ENCODE measurements at regions not wholly inside any gene's neighbourhood (a gene's known extent, or its start where the extent isn't known, plus 50 kb on each side); places are given as distances from the start of the nearest gene placed in this dataset.
A peak's percentile ranks its signal among the peaks of the same experiment; 100 is the strongest.

DNA sequence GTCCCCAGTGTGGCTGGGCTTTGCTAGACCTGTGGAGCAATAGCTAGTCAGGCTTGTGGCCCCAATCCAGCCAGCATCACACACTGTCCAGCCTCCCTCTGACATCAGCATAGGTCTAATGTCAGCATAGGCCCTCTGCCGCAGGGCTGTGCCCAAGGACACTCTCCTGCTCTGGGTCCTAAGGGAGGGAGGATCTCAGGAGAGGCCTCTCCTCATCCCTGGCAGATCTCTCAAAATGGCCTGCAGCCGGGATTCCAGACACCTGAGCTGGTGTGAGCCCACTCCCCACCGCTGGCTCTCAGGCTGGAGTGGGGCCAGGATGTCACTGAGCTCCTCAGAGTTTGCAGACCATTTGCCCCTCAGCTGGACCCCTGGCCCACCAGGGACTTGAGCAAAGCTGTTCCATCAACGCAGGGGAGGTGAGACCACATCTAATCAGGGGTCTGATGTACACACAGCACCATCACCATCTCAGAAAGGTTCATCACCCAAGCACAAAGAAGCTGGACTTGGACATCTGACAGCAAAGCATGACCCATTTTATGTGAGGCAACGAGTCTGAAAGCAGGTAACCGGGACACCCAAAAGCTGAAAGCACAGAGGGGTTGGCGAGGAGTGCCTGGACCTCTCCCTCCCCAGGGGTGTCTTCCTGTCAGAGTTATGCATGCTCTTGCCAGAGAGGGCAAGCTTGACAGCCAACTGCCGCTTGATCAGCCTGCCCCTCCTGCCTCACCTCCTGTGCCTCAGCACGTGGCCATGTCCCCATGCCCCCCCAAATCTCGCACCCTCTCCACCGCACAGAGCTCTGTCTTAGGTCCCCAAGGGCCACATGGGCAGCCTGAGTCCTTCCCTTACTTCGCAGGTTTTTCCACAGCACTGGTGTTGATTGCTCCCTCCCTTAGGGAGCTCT, 69.7 kb upstream of the SEPTIN5 start:
- H3K36me3 ChIP-seq (ENCODE audit: insufficient read depth, low read length): no peaks in the 10 kb centered on the region
- no peak for DNase-seq
- peaks cover 17% of the 10 kb centered on the region for H3K9me3 ChIP-seq (ENCODE audit: insufficient read depth, low read length, severe bottlenecking)
- H3K27me3 ChIP-seq (ENCODE audit: insufficient read depth, low read length, poor library complexity): peaks cover 2% of the 10 kb centered on the region
- H2AFZ ChIP-seq (ENCODE audit: low read depth, low read length): no peak overlapping the region
- no peak overlapping the region for H3K27ac ChIP-seq (ENCODE audit: low read length)
- H4K20me1 ChIP-seq (ENCODE audit: insufficient read depth, low read length): 0 out of 2 replicates have a peak, but pooled peaks cover 2% of the 10 kb centered on the region
- no peak for ATAC-seq (ENCODE audit: insufficient read depth, low read depth)
- TF ChIP-seq EZH2 (IDR thresholded peaks at IDR 0.05; ENCODE audit: borderline replicate concordance, low read depth, low read length, severe bottlenecking): no peak
- TF ChIP-seq, protein P1, sequence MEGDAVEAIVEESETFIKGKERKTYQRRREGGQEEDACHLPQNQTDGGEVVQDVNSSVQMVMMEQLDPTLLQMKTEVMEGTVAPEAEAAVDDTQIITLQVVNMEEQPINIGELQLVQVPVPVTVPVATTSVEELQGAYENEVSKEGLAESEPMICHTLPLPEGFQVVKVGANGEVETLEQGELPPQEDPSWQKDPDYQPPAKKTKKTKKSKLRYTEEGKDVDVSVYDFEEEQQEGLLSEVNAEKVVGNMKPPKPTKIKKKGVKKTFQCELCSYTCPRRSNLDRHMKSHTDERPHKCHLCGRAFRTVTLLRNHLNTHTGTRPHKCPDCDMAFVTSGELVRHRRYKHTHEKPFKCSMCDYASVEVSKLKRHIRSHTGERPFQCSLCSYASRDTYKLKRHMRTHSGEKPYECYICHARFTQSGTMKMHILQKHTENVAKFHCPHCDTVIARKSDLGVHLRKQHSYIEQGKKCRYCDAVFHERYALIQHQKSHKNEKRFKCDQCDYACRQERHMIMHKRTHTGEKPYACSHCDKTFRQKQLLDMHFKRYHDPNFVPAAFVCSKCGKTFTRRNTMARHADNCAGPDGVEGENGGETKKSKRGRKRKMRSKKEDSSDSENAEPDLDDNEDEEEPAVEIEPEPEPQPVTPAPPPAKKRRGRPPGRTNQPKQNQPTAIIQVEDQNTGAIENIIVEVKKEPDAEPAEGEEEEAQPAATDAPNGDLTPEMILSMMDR (IDR thresholded peaks at IDR 0.05; ENCODE audit: borderline replicate concordance, extremely low read depth, low read length, poor library complexity, severe bottlenecking): no peak
- no peaks in the 10 kb centered on the region for H3K4me1 ChIP-seq (ENCODE audit: insufficient read depth, low read length)
- no peaks in the 10 kb centered on the region for H3K79me2 ChIP-seq (ENCODE audit: insufficient read depth, low read length)
- no peak overlapping the region for H3K9ac ChIP-seq (ENCODE audit: low read depth, low read length)
- H3K4me3 ChIP-seq (ENCODE audit: low read depth in 1 of 2, low read length in 2 of 2): no peak overlapping the region
- no peak overlapping the region for H3K4me2 ChIP-seq (ENCODE audit: insufficient read depth, low read length)

DNA sequence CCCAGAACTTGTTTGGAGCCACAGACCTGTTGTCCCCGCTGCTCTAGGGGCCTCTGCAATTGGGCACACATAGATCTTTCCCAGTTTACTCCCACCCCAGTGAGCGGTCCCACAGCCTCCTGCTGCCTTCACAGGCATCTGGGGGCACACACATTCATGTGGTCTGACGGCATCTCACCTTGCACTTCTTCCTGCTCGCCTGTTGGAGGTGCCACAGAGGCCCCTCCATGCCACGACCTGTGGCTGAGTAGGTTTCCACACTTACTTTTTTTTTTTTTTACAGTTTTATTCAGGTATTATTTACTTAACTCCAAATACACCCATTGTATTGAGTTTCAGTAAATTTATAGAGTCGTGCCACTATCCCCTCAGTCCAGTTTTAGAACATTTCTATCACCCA, 68.9 kb upstream of the SEPTIN5 start:
- TF ChIP-seq, protein P1 (IDR thresholded peaks at IDR 0.05; ENCODE audit: borderline replicate concordance, extremely low read depth, low read length, poor library complexity, severe bottlenecking): peak; percentile 31
- no peak for TF ChIP-seq EZH2 (IDR thresholded peaks at IDR 0.05; ENCODE audit: borderline replicate concordance, low read depth, low read length, severe bottlenecking)
- Histone ChIP-seq H4K20me1 (ENCODE audit: insufficient read depth, low read length) (0 out of 2 replicates have a peak, but pooled peaks cover 2% of the 10 kb centered on the region), H3K4me2 (ENCODE audit: insufficient read depth, low read length) (no peak overlapping the region), H3K4me3 (ENCODE audit: low read depth in 1 of 2, low read length in 2 of 2) (no peak overlapping the region), H3K9me3 (ENCODE audit: insufficient read depth, low read length, severe bottlenecking) (peaks cover 17% of the 10 kb centered on the region), H3K79me2 (ENCODE audit: insufficient read depth, low read length) (no peaks in the 10 kb centered on the region), H2AFZ (ENCODE audit: low read depth, low read length) (no peak overlapping the region), H3K4me1 (ENCODE audit: insufficient read depth, low read length) (no peaks in the 10 kb centered on the region), H3K9ac (ENCODE audit: low read depth, low read length) (no peak overlapping the region), H3K27ac (ENCODE audit: low read length) (no peak overlapping the region), H3K27me3 (ENCODE audit: insufficient read depth, low read length, poor library complexity) (peaks cover 2% of the 10 kb centered on the region), H3K36me3 (ENCODE audit: insufficient read depth, low read length) (no peaks in the 10 kb centered on the region)
- ATAC-seq (ENCODE audit: insufficient read depth, low read depth) (no peak), DNase-seq (no peak)

DNA sequence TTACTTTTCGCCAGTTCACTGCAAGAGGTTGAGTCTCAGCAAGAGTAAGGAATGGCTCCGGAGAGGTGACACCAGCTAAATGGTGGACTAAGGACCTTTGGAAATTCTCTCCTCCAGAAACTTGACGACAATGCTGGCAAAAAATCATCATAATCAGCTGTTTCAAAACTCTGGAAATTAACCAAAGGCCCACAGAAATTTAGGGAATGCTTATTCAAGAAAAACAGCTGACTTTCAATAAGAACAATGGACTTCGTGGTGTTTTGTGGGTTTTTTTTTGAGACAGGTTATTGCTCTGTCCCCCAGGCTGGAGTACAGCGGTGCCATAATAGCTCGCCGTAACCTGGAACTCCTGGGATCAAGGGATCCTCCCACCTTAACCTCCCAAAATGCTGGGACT, 68.4 kb upstream of the SEPTIN5 start:
- H3K4me3 ChIP-seq (ENCODE audit: low read depth in 1 of 2, low read length in 2 of 2): no peak overlapping the region
- H3K4me2 ChIP-seq (ENCODE audit: insufficient read depth, low read length): no peak overlapping the region
- peaks cover 2% of the 10 kb centered on the region for H3K27me3 ChIP-seq (ENCODE audit: insufficient read depth, low read length, poor library complexity)
- peaks cover 17% of the 10 kb centered on the region for H3K9me3 ChIP-seq (ENCODE audit: insufficient read depth, low read length, severe bottlenecking)
- H4K20me1 ChIP-seq (ENCODE audit: insufficient read depth, low read length): 0 out of 2 replicates have a peak, but pooled peaks cover 2% of the 10 kb centered on the region
- no peak overlapping the region for H2AFZ ChIP-seq (ENCODE audit: low read depth, low read length)
- ATAC-seq (ENCODE audit: insufficient read depth, low read depth) (no peak), DNase-seq (no peak)
- no peaks in the 10 kb centered on the region for H3K79me2 ChIP-seq (ENCODE audit: insufficient read depth, low read length)
- no peak overlapping the region for H3K27ac ChIP-seq (ENCODE audit: low read length)
- H3K9ac ChIP-seq (ENCODE audit: low read depth, low read length): no peak overlapping the region
- no peaks in the 10 kb centered on the region for H3K36me3 ChIP-seq (ENCODE audit: insufficient read depth, low read length)
- H3K4me1 ChIP-seq (ENCODE audit: insufficient read depth, low read length): no peaks in the 10 kb centered on the region
- TF ChIP-seq, protein P1 (IDR thresholded peaks at IDR 0.05; ENCODE audit: borderline replicate concordance, extremely low read depth, low read length, poor library complexity, severe bottlenecking): no peak
- no peak for TF ChIP-seq EZH2 (IDR thresholded peaks at IDR 0.05; ENCODE audit: borderline replicate concordance, low read depth, low read length, severe bottlenecking)
